Coronary artery (tissue), 2 donors: ENCODE measurements at regions not wholly inside any gene's neighbourhood (a gene's known extent, or its start where the extent isn't known, plus 50 kb on each side); places are given as distances from the start of the nearest gene placed in this dataset.

Experiments used
- DNase-seq: peaks from one replicate; pipeline ENCODE4 v3.0.0-alpha.2; 2017; ENCODE audit warnings: low spot score
- H3K27ac ChIP-seq, 2 donors: fragments of 200-600 bp; sonication (generic); one replicate each; pipeline ENCODE4 v1.5.1; 2016 to 2019
- H3K4me3 ChIP-seq: fragments of 200-600 bp; sonication (generic); 2 replicates; pipeline ENCODE4 v1.5.1; 2016; ENCODE audit warnings: mild to moderate bottlenecking, moderate library complexity
- CTCF ChIP-seq: fragments of 200-600 bp; sonication (generic); IDR thresholded peaks from one replicate; pipeline ENCODE4 v1.5.1; 2019; ENCODE audit warnings: antibody characterized with exemption

GRCh38 chr22:27385261-27385998, 416.1 kb downstream of the MN1 start:
- TF ChIP-seq CTCF: no peak
- Histone ChIP-seq H3K4me3 (no peak overlapping the region), H3K27ac (no peak overlapping the region)
- peak; percentile 56 for DNase-seq

GRCh38 chr22:27386186-27386585, 415.4 kb downstream of the MN1 start:
- peak; percentile 58 for DNase-seq
- H3K4me3 ChIP-seq: no peak overlapping the region
- no peak for TF ChIP-seq CTCF
- no peak overlapping the region for H3K27ac ChIP-seq

GRCh38 chr22:27387561-27387960, 414.0 kb downstream of the MN1 start:
- no peak for TF ChIP-seq CTCF
- peak; percentile 47 for DNase-seq
- Histone ChIP-seq H3K27ac (no peak overlapping the region), H3K4me3 (no peak overlapping the region)

GRCh38 chr22:27388090-27388600, 413.4 kb downstream of the MN1 start:
- Histone ChIP-seq H3K27ac (no peak overlapping the region), H3K4me3 (no peak overlapping the region)
- no peak for TF ChIP-seq CTCF
- DNase-seq: peak; percentile 31

GRCh38 chr22:27389727-27390075, 411.9 kb downstream of the MN1 start:
- DNase-seq: no peak
- no peak for TF ChIP-seq CTCF
- no peak overlapping the region for H3K4me3 ChIP-seq
- H3K27ac ChIP-seq: no peak overlapping the region

GRCh38 chr22:27391092-27391770, 410.3 kb downstream of the MN1 start:
- no peak for TF ChIP-seq CTCF
- DNase-seq: peak; percentile 82
- Histone ChIP-seq H3K4me3 (no peak overlapping the region), H3K27ac (peak overlapping the region in 1 of 2 donors; percentile 65)

- DNase-seq: no peak
- Histone ChIP-seq H3K4me3 (no peak overlapping the region), H3K27ac (no peak overlapping the region)
- TF ChIP-seq CTCF: no peak
Measured at GRCh38 chr22:27393371-27393770, 408.2 kb downstream of the MN1 start.
